Right kidney (tissue), 1 donor: ENCODE measurements at regions not wholly inside any gene's neighbourhood (a gene's known extent, or its start where the extent isn't known, plus 50 kb on each side); places are given as distances from the start of the nearest gene placed in this dataset.
"Not testable (repeated sequence)": the region's sequence is repeated elsewhere in the genome, so short reads cannot be mapped to it uniquely, and the experiment has no call there.

ENCODE experiments used
- DNase-seq: peaks from one replicate; pipeline ENCODE4 v3.0.0-alpha.2; 2016

- DNase-seq, result peak; percentile 31
Observed at GRCh38 chr14:80055667-80056496, 155.4 kb downstream of the DIO2 start.

- DNase-seq, result no peak
Observed at GRCh38 chr14:80055226-80055625, 156.1 kb downstream of the DIO2 start.

GRCh38 chr14:80054020-80054419 lies 157.3 kb downstream of the DIO2 start:
- no peak for DNase-seq

GRCh38 chr14:80049055-80049454 lies 162.2 kb downstream of the DIO2 start:
- DNase-seq, result no peak

- DNase-seq, result no peak
Observed at GRCh38 chr14:80047761-80048160, 163.5 kb downstream of the DIO2 start.

GRCh38 chr14:80037349-80037748 lies 174.0 kb downstream of the DIO2 start:
- DNase-seq, result no peak

GRCh38 chr14:80024417-80024816 lies 186.9 kb downstream of the DIO2 start:
- DNase-seq, result no peak

GRCh38 chr14:80018476-80018875 lies 192.8 kb downstream of the DIO2 start:
- not testable (repeated sequence) for DNase-seq

GRCh38 chr14:80017795-80018194 lies 193.5 kb downstream of the DIO2 start:
- DNase-seq, result no peak

GRCh38 chr14:80010245-80010644 lies 201.1 kb downstream of the DIO2 start:
- DNase-seq, result not testable (repeated sequence)

GRCh38 chr14:80005561-80005960 lies 205.7 kb downstream of the DIO2 start:
- DNase-seq, result no peak

- no peak for DNase-seq
Observed at GRCh38 chr14:80004871-80005270, 206.4 kb downstream of the DIO2 start.

- DNase-seq, result no peak
Observed at GRCh38 chr14:80003138-80003537, 208.2 kb downstream of the DIO2 start.

- no peak for DNase-seq
Observed at GRCh38 chr14:79997509-79998208, 213.6 kb downstream of the DIO2 start.

GRCh38 chr14:79992407-79993198 lies 218.7 kb downstream of the DIO2 start:
- DNase-seq, result no peak

- no peak for DNase-seq
Observed at GRCh38 chr14:79991866-79992265, 219.4 kb downstream of the DIO2 start.

- no peak for DNase-seq
Observed at GRCh38 chr14:79989990-79990389, 221.3 kb downstream of the DIO2 start.

- DNase-seq, result no peak
Observed at GRCh38 chr14:79986251-79986650, 225.1 kb downstream of the DIO2 start.

GRCh38 chr14:79972230-79972629 lies 239.1 kb downstream of the DIO2 start:
- no peak for DNase-seq

- DNase-seq, result no peak
Observed at GRCh38 chr14:79971330-79971729, 240.0 kb downstream of the DIO2 start.

- DNase-seq, result no peak
Observed at GRCh38 chr14:79967453-79967852, 243.9 kb downstream of the DIO2 start.

GRCh38 chr14:79967001-79967400 lies 244.3 kb downstream of the DIO2 start:
- no peak for DNase-seq

- no peak for DNase-seq
Observed at GRCh38 chr14:79965896-79966295, 245.4 kb downstream of the DIO2 start.
